HCT116 (cell line): ENCODE measurements at regions not wholly inside any gene's neighbourhood (a gene's known extent, or its start where the extent isn't known, plus 50 kb on each side); places are given as distances from the start of the nearest gene placed in this dataset.

Source experiments
- ATAC-seq: fragments of 200-7000 bp; cut with Tn5 transposase; 2 replicates; pipeline ENCODE4 v1.9.1; 2020; ENCODE audit warnings: mild to moderate bottlenecking, moderate library complexity
- BruUV-seq: library from RNA; stranded (reverse); fragments of 400-500 nt; replicated peaks from 2 replicates; lab custom pipeline; 2021; lab: Mats Ljungman, UMichigan
- CTCF ChIA-PET: fragments of 300-600 bp; sonication (Branson Sonifier 250); formaldehyde crosslinking; loops from one replicate; lab custom pipeline; 2021; ENCODE audit warnings: antibody characterized with exemption; lab: Charles Lee
- POLR2A ChIA-PET: fragments of 300-600, 350-600 bp; sonication (Branson Sonifier 250); formaldehyde crosslinking; loops from one replicate; lab custom pipeline; 2021; ENCODE audit warnings: antibody characterized with exemption; lab: Charles Lee
- RAD21 ChIA-PET, 2 experiments: fragments of 300-600 bp; sonication (Branson Sonifier 250); formaldehyde crosslinking; loops; one replicate each; lab custom pipeline; 2023; ENCODE audit warnings: low total read pairs in 2 of 2; ENCODE audit not compliant: uncharacterized antibody in 2 of 2, unreplicated experiment in 2 of 2, low non-redundant PET in 1 of 2; lab: Charles Lee
- DNase-seq: peaks from one replicate; pipeline ENCODE4 v3.0.0-alpha.2; 2010; ENCODE audit warnings: low read depth, low spot score
- H2AFZ ChIP-seq: fragments of 200-600 bp; shearing (Covaris generic), sonication (generic); 2 replicates; pipeline ENCODE4 v1.6.1; 2017; ENCODE audit warnings: low read depth, mixed run types, mixed read lengths, antibody characterized with exemption, low read length; ENCODE audit not compliant: poor library complexity, severe bottlenecking
- H3K27ac ChIP-seq: 2 replicates; pipeline ENCODE4 v1.5.1; 2012; ENCODE audit warnings: low read depth, low read length
- H3K27me3 ChIP-seq: fragments of 200-600 bp; sonication (generic); 2 replicates; pipeline ENCODE4 v1.6.1; 2016; ENCODE audit warnings: mixed run types, low read length, mixed read lengths; ENCODE audit not compliant: insufficient read depth
- H3K36me3 ChIP-seq, 2 experiments: fragments of 200-500 bp in 1 of 2; fragments of 200-600 bp in 1 of 2; sonication (Bioruptor generic) in 1 of 2; sonication (generic) in 1 of 2; 2 replicates each; pipeline versions ENCODE4 v1.5.1 to v1.6.1; 2014 to 2016; ENCODE audit warnings: low read length in 2 of 2, inconsistent platforms in 1 of 2, mixed read lengths in 1 of 2, mixed run types in 1 of 2; ENCODE audit not compliant: insufficient read depth in 2 of 2, control insufficient read depth in 1 of 2
- H3K4me1 ChIP-seq, 2 experiments: fragments of 200-600 bp in 1 of 2; sonication (generic) in 1 of 2; 2 replicates each; pipeline versions ENCODE4 v1.5.1 to v1.6.1; 2012 to 2017; ENCODE audit warnings: low read length in 2 of 2, inconsistent platforms in 1 of 2, mild to moderate bottlenecking in 1 of 2, mixed read lengths in 1 of 2, mixed run types in 1 of 2, moderate library complexity in 1 of 2; ENCODE audit not compliant: insufficient read depth in 2 of 2, control insufficient read depth in 1 of 2
- H3K4me2 ChIP-seq: fragments of 200-600 bp; sonication (generic); 2 replicates; pipeline ENCODE4 v1.6.1; 2017; ENCODE audit warnings: mixed run types, low read length, mixed read lengths
- H3K4me3 ChIP-seq, 2 experiments: fragments of 200-600 bp in 1 of 2; sonication (generic) in 1 of 2; replicated peaks in 1 of 2; 2 replicates each; pipeline ENCODE4 v1.5.1; 2011 to 2016; ENCODE audit warnings: low read length in 2 of 2, control low read depth in 1 of 2, low read depth in 1 of 2, mild to moderate bottlenecking in 1 of 2, mixed read lengths in 1 of 2, mixed run types in 1 of 2
- H3K79me2 ChIP-seq: fragments of 200-600 bp; sonication (generic); 2 replicates; pipeline ENCODE4 v1.6.1; 2017; ENCODE audit warnings: mild to moderate bottlenecking, mixed run types, low read length, moderate library complexity, mixed read lengths; ENCODE audit not compliant: insufficient read depth
- H3K9ac ChIP-seq: fragments of 200-600 bp; sonication (generic); 2 replicates; pipeline ENCODE4 v1.6.1; 2016; ENCODE audit warnings: low read length, mixed read lengths
- H3K9me2 ChIP-seq: fragments of 200-600 bp; sonication (generic), shearing (Covaris generic); 2 replicates; pipeline ENCODE4 v1.6.1; 2017; ENCODE audit warnings: mixed run types, mild to moderate bottlenecking, moderate library complexity; ENCODE audit not compliant: insufficient read depth
- H3K9me3 ChIP-seq, 2 experiments: fragments of 200-500 bp in 1 of 2; fragments of 200-600 bp in 1 of 2; sonication (Bioruptor generic) in 1 of 2; sonication (generic) in 1 of 2; 2 replicates each; pipeline ENCODE4 v1.6.1; 2014 to 2017; ENCODE audit warnings: low read length in 2 of 2, mixed read lengths in 2 of 2, inconsistent platforms in 1 of 2, low read depth in 1 of 2, mild to moderate bottlenecking in 1 of 2, mixed run types in 1 of 2, moderate library complexity in 1 of 2; ENCODE audit not compliant: control insufficient read depth in 1 of 2, insufficient read depth in 1 of 2
- H4K20me1 ChIP-seq: fragments of 200-600 bp; sonication (generic), shearing (Covaris generic); 2 replicates; pipeline ENCODE4 v1.6.1; 2017; ENCODE audit warnings: mixed run types, mild to moderate bottlenecking, moderate library complexity; ENCODE audit not compliant: insufficient read depth
- CTCF ChIP-seq, 3 experiments: fragments of 200-600 bp in 1 of 3; sonication (generic) in 1 of 3; IDR thresholded peaks in 2 of 3; conservative IDR thresholded peaks in 1 of 3; 2 replicates each; pipeline ENCODE4 v1.5.1; 2012 to 2017; ENCODE audit warnings: low read depth in 2 of 3, low read length in 2 of 3, antibody characterized with exemption in 1 of 3, borderline replicate concordance in 1 of 3, control low read depth in 1 of 3, mild to moderate bottlenecking in 1 of 3, mixed read lengths in 1 of 3, mixed run types in 1 of 3, moderate library complexity in 1 of 3; ENCODE audit not compliant: insufficient read depth in 1 of 3
- POLR2A ChIP-seq: IDR thresholded peaks from 2 replicates; pipeline ENCODE4 v1.7.0; 2011; ENCODE audit warnings: borderline replicate concordance; ENCODE audit not compliant: insufficient read depth, insufficient read length; ENCODE audit errors: extremely low read depth
- POLR2AphosphoS5 ChIP-seq: IDR thresholded peaks from 2 replicates; pipeline ENCODE4 v1.6.1; 2011; ENCODE audit warnings: mild to moderate bottlenecking, low read depth, low read length, moderate library complexity
- REST ChIP-seq: IDR thresholded peaks from 2 replicates; pipeline ENCODE4 v1.6.1; 2012; ENCODE audit warnings: low read depth
- SIN3A ChIP-seq: IDR thresholded peaks from 2 replicates; pipeline ENCODE4 v1.6.1; 2012; ENCODE audit warnings: low read depth
- SRF ChIP-seq: IDR thresholded peaks from 2 replicates; pipeline ENCODE4 v1.6.1; 2012; ENCODE audit warnings: low read depth
- TCF7L2 ChIP-seq: IDR thresholded peaks from 2 replicates; pipeline ENCODE4 v1.7.0; 2011; ENCODE audit warnings: borderline replicate concordance, inconsistent platforms; ENCODE audit not compliant: insufficient read depth, insufficient read length; ENCODE audit errors: extremely low read depth
- intact Hi-C: fragments of 100-400 bp; cut with micrococcal nuclease; formaldehyde crosslinking; loops from 2 replicates; pipeline ENCODE4 v1.10.0; 2022

GRCh38 chr13:81493144-81493543, 1152.2 kb upstream of the SPRY2 start:
- no peaks in the 10 kb centered on the region for H3K4me1 ChIP-seq
- CTCF ChIA-PET: no interaction called here
- intact Hi-C loops: no loop called here
- H3K79me2 ChIP-seq: no peaks in the 10 kb centered on the region
- no TSS peak for BruUV-seq
- no peak for TF ChIP-seq SIN3A
- RAD21 ChIA-PET: no interaction called here
- H3K27me3 ChIP-seq: no peaks in the 10 kb centered on the region
- H3K4me3 ChIP-seq: no peak overlapping the region
- ATAC-seq: no peak
- H3K9me2 ChIP-seq: no peaks in the 10 kb centered on the region
- DNase-seq: no peak
- no peaks in the 10 kb centered on the region; a peak in 1 of 4 replicates for H3K9me3 ChIP-seq
- no peak overlapping the region for H3K27ac ChIP-seq
- no peak overlapping the region for H3K9ac ChIP-seq
- POLR2A ChIA-PET: no interaction called here
- H3K4me2 ChIP-seq: no peak overlapping the region
- H3K36me3 ChIP-seq: no peaks in the 10 kb centered on the region
- no peak overlapping the region for H2AFZ ChIP-seq
- H4K20me1 ChIP-seq: no peaks in the 10 kb centered on the region

- no TSS peak for BruUV-seq
- Histone ChIP-seq H3K36me3 (no peaks in the 10 kb centered on the region), H3K79me2 (no peaks in the 10 kb centered on the region), H3K9ac (no peak overlapping the region), H3K27me3 (no peaks in the 10 kb centered on the region), H3K9me3 (no peaks in the 10 kb centered on the region; a peak in 1 of 4 replicates), H3K4me1 (no peaks in the 10 kb centered on the region), H3K4me3 (no peak overlapping the region), H3K4me2 (no peak overlapping the region), H4K20me1 (no peaks in the 10 kb centered on the region), H2AFZ (no peak overlapping the region), H3K27ac (no peak overlapping the region), H3K9me2 (no peaks in the 10 kb centered on the region)
- DNase-seq: no peak
- no peak for ATAC-seq
- ChIA-PET RAD21 (no interaction called here), CTCF (no interaction called here), POLR2A (no interaction called here)
- TF ChIP-seq POLR2AphosphoS5: no peak
- TF ChIP-seq REST: no peak
- TF ChIP-seq POLR2A: no peak
- no peak for TF ChIP-seq CTCF (IDR thresholded peaks at IDR 0.05 in 2 of 3, conservative IDR thresholded peaks at IDR 0.05 in 1 of 3; ENCODE audit: borderline replicate concordance in 1 of 3, insufficient read depth in 1 of 3, low read depth in 2 of 3, low read length in 2 of 3)
- no peak for TF ChIP-seq SRF
- no peak for TF ChIP-seq TCF7L2
- intact Hi-C loops: no loop called here
These were observed 1151.5 kb upstream of the SPRY2 start for GRCh38 chr13:81492449-81492848.
